ENCODE measurements at regions not wholly inside any gene's neighbourhood (a gene's known extent, or its start where the extent isn't known, plus 50 kb on each side); places are given as distances from the start of the nearest gene placed in this dataset.

GRCh38 chr9:12903316-12903715 lies 128.5 kb downstream of the LURAP1L start:
- no peaks in the 10 kb centered on the region for H3K79me2 ChIP-seq (ENCODE audit: control insufficient read depth, insufficient read depth, low read length, unreplicated experiment)
- no peak overlapping the region for H3K4me3 ChIP-seq (ENCODE audit: low read depth, low read length)
- H3K36me3 ChIP-seq (ENCODE audit: insufficient read depth, low read length): no peaks in the 10 kb centered on the region
- no peak overlapping the region for H3K27ac ChIP-seq (ENCODE audit: low read depth, low read length)
- no peaks in the 10 kb centered on the region for H3K27me3 ChIP-seq (ENCODE audit: insufficient read depth, low read length)
- no peaks in the 10 kb centered on the region for H3K4me1 ChIP-seq (ENCODE audit: control insufficient read depth, insufficient read depth, low read length, unreplicated experiment)
- no peak overlapping the region for H2AFZ ChIP-seq (ENCODE audit: low read length, unreplicated experiment)

GRCh38 chr9:12904261-12905000 lies 129.6 kb downstream of the LURAP1L start:
- no peak overlapping the region for H3K4me3 ChIP-seq (ENCODE audit: low read depth, low read length)

GRCh38 chr9:12906646-12907045 lies 131.8 kb downstream of the LURAP1L start:
- H2AFZ ChIP-seq (ENCODE audit: low read length, unreplicated experiment): no peak overlapping the region
- no peaks in the 10 kb centered on the region for H3K36me3 ChIP-seq (ENCODE audit: insufficient read depth, low read length)
- H3K4me1 ChIP-seq (ENCODE audit: control insufficient read depth, insufficient read depth, low read length, unreplicated experiment): no peaks in the 10 kb centered on the region
- no peak overlapping the region for H3K4me3 ChIP-seq (ENCODE audit: low read depth, low read length)
- H3K79me2 ChIP-seq (ENCODE audit: control insufficient read depth, insufficient read depth, low read length, unreplicated experiment): no peaks in the 10 kb centered on the region
- no peak overlapping the region for H3K27ac ChIP-seq (ENCODE audit: low read depth, low read length)
- H3K27me3 ChIP-seq (ENCODE audit: insufficient read depth, low read length): no peaks in the 10 kb centered on the region

More at GRCh38 chr9:12904261-12905000, 129.6 kb downstream of the LURAP1L start:
- H3K79me2 ChIP-seq (ENCODE audit: control insufficient read depth, insufficient read depth, low read length, unreplicated experiment): no peaks in the 10 kb centered on the region
- H3K27me3 ChIP-seq (ENCODE audit: insufficient read depth, low read length): no peaks in the 10 kb centered on the region
- no peaks in the 10 kb centered on the region for H3K4me1 ChIP-seq (ENCODE audit: control insufficient read depth, insufficient read depth, low read length, unreplicated experiment)
- no peak overlapping the region for H2AFZ ChIP-seq (ENCODE audit: low read length, unreplicated experiment)
- H3K27ac ChIP-seq (ENCODE audit: low read depth, low read length): no peak overlapping the region
- H3K36me3 ChIP-seq (ENCODE audit: insufficient read depth, low read length): no peaks in the 10 kb centered on the region

- Histone ChIP-seq H3K27me3 (ENCODE audit: insufficient read depth, low read length) (no peaks in the 10 kb centered on the region), H3K27ac (ENCODE audit: low read depth, low read length) (no peak overlapping the region), H3K4me3 (ENCODE audit: low read depth, low read length) (no peak overlapping the region), H3K4me1 (ENCODE audit: control insufficient read depth, insufficient read depth, low read length, unreplicated experiment) (no peaks in the 10 kb centered on the region), H2AFZ (ENCODE audit: low read length, unreplicated experiment) (no peak overlapping the region), H3K36me3 (ENCODE audit: insufficient read depth, low read length) (no peaks in the 10 kb centered on the region), H3K79me2 (ENCODE audit: control insufficient read depth, insufficient read depth, low read length, unreplicated experiment) (no peaks in the 10 kb centered on the region)
Observed at GRCh38 chr9:12908895-12909294, 134.1 kb downstream of the LURAP1L start.

GRCh38 chr9:12915366-12915954 lies 140.6 kb downstream of the LURAP1L start:
- H3K4me3 ChIP-seq (ENCODE audit: low read depth, low read length): no peak overlapping the region
- H3K4me1 ChIP-seq (ENCODE audit: control insufficient read depth, insufficient read depth, low read length, unreplicated experiment): no peaks in the 10 kb centered on the region

GRCh38 chr9:12916042-12916441 lies 141.2 kb downstream of the LURAP1L start:
- Histone ChIP-seq H3K27ac (ENCODE audit: low read depth, low read length) (no peak overlapping the region), H2AFZ (ENCODE audit: low read length, unreplicated experiment) (no peak overlapping the region), H3K27me3 (ENCODE audit: insufficient read depth, low read length) (no peaks in the 10 kb centered on the region), H3K4me3 (ENCODE audit: low read depth, low read length) (no peak overlapping the region), H3K79me2 (ENCODE audit: control insufficient read depth, insufficient read depth, low read length, unreplicated experiment) (no peaks in the 10 kb centered on the region), H3K4me1 (ENCODE audit: control insufficient read depth, insufficient read depth, low read length, unreplicated experiment) (no peaks in the 10 kb centered on the region), H3K36me3 (ENCODE audit: insufficient read depth, low read length) (no peaks in the 10 kb centered on the region)

More at GRCh38 chr9:12915366-12915954, 140.6 kb downstream of the LURAP1L start:
- Histone ChIP-seq H3K27ac (ENCODE audit: low read depth, low read length) (no peak overlapping the region), H3K36me3 (ENCODE audit: insufficient read depth, low read length) (no peaks in the 10 kb centered on the region), H2AFZ (ENCODE audit: low read length, unreplicated experiment) (no peak overlapping the region), H3K27me3 (ENCODE audit: insufficient read depth, low read length) (no peaks in the 10 kb centered on the region), H3K79me2 (ENCODE audit: control insufficient read depth, insufficient read depth, low read length, unreplicated experiment) (no peaks in the 10 kb centered on the region)

GRCh38 chr9:12920437-12920836 lies 145.6 kb downstream of the LURAP1L start:
- H3K27me3 ChIP-seq (ENCODE audit: insufficient read depth, low read length): no peaks in the 10 kb centered on the region
- H3K27ac ChIP-seq (ENCODE audit: low read depth, low read length): no peak overlapping the region
- no peaks in the 10 kb centered on the region for H3K79me2 ChIP-seq (ENCODE audit: control insufficient read depth, insufficient read depth, low read length, unreplicated experiment)
- H3K36me3 ChIP-seq (ENCODE audit: insufficient read depth, low read length): no peaks in the 10 kb centered on the region
- H3K4me3 ChIP-seq (ENCODE audit: low read depth, low read length): no peak overlapping the region
- peaks cover 19% of the 10 kb centered on the region for H3K4me1 ChIP-seq (ENCODE audit: control insufficient read depth, insufficient read depth, low read length, unreplicated experiment)
- no peak overlapping the region for H2AFZ ChIP-seq (ENCODE audit: low read length, unreplicated experiment)

GRCh38 chr9:12921621-12922020 lies 146.8 kb downstream of the LURAP1L start:
- Histone ChIP-seq H2AFZ (ENCODE audit: low read length, unreplicated experiment) (no peak overlapping the region), H3K4me3 (ENCODE audit: low read depth, low read length) (no peak overlapping the region), H3K36me3 (ENCODE audit: insufficient read depth, low read length) (no peaks in the 10 kb centered on the region), H3K79me2 (ENCODE audit: control insufficient read depth, insufficient read depth, low read length, unreplicated experiment) (no peaks in the 10 kb centered on the region), H3K27me3 (ENCODE audit: insufficient read depth, low read length) (no peaks in the 10 kb centered on the region), H3K27ac (ENCODE audit: low read depth, low read length) (no peak overlapping the region), H3K4me1 (ENCODE audit: control insufficient read depth, insufficient read depth, low read length, unreplicated experiment) (peaks cover 19% of the 10 kb centered on the region)

- Histone ChIP-seq H3K27ac (ENCODE audit: low read depth, low read length) (peak overlapping the region; percentile 92; the same call in 1 of the 2 replicates), H3K79me2 (ENCODE audit: control insufficient read depth, insufficient read depth, low read length, unreplicated experiment) (no peaks in the 10 kb centered on the region), H3K36me3 (ENCODE audit: insufficient read depth, low read length) (no peaks in the 10 kb centered on the region), H3K27me3 (ENCODE audit: insufficient read depth, low read length) (no peaks in the 10 kb centered on the region), H2AFZ (ENCODE audit: low read length, unreplicated experiment) (no peak overlapping the region), H3K4me1 (ENCODE audit: control insufficient read depth, insufficient read depth, low read length, unreplicated experiment) (peaks cover 19% of the 10 kb centered on the region), H3K4me3 (ENCODE audit: low read depth, low read length) (no peak overlapping the region)
Observed at GRCh38 chr9:12922224-12922866, 147.5 kb downstream of the LURAP1L start.

GRCh38 chr9:12923468-12924009 lies 148.7 kb downstream of the LURAP1L start:
- peak overlapping the region; percentile 92 for H3K27ac ChIP-seq (ENCODE audit: low read depth, low read length)
- no peaks in the 10 kb centered on the region for H3K27me3 ChIP-seq (ENCODE audit: insufficient read depth, low read length)
- H2AFZ ChIP-seq (ENCODE audit: low read length, unreplicated experiment): peak overlapping the region; percentile 59

More at GRCh38 chr9:12923468-12924009, 148.7 kb downstream of the LURAP1L start:
- Histone ChIP-seq H3K79me2 (ENCODE audit: control insufficient read depth, insufficient read depth, low read length, unreplicated experiment) (no peaks in the 10 kb centered on the region), H3K4me3 (ENCODE audit: low read depth, low read length) (peak overlapping the region; percentile 44; the same call in 1 of the 2 replicates), H3K4me1 (ENCODE audit: control insufficient read depth, insufficient read depth, low read length, unreplicated experiment) (peaks cover 19% of the 10 kb centered on the region), H3K36me3 (ENCODE audit: insufficient read depth, low read length) (no peaks in the 10 kb centered on the region)
